Gastroesophageal sphincter (tissue), 4 donors: ENCODE measurements at regions not wholly inside any gene's neighbourhood (a gene's known extent, or its start where the extent isn't known, plus 50 kb on each side); places are given as distances from the start of the nearest gene placed in this dataset.

Experiments used
- ATAC-seq: fragments of 150-250 bp; one replicate; pipeline ENCODE4 v1.9.1; 2016; ENCODE audit warnings: mild to moderate bottlenecking, moderate library complexity
- H3K27ac ChIP-seq, 4 donors: fragments of 200-600 bp; sonication (generic) in 3 of 4; 1 replicate in 3 of 4; 2 replicates in 1 of 4; pipeline ENCODE4 v1.5.1; 2016 to 2019
- H3K27me3 ChIP-seq: fragments of 200-600 bp; sonication (generic); one replicate; pipeline ENCODE4 v1.5.1; 2019
- H3K36me3 ChIP-seq, 2 donors: fragments of 200-600 bp; sonication (generic); one replicate each; pipeline ENCODE4 v1.5.1; 2019; ENCODE audit warnings: control low read depth in 1 of 2
- H3K4me1 ChIP-seq, 3 donors: fragments of 200-600 bp; sonication (generic); 1 replicate in 2 of 3; 2 replicates in 1 of 3; pipeline ENCODE4 v1.5.1; 2016 to 2019; ENCODE audit warnings: control low read depth in 2 of 3
- H3K4me3 ChIP-seq, 2 donors: fragments of 200-600 bp; sonication (generic); one replicate each; pipeline ENCODE4 v1.5.1; 2019; ENCODE audit warnings: mild to moderate bottlenecking in 1 of 2, moderate library complexity in 1 of 2
- H3K9me3 ChIP-seq, 3 donors: fragments of 200-600 bp; sonication (generic); one replicate each; pipeline ENCODE4 v1.5.1; 2017 to 2019; ENCODE audit warnings: control low read depth in 2 of 3
- CTCF ChIP-seq, 4 experiments: fragments of 200-600 bp in 2 of 4; fragments of 450-650 bp in 2 of 4; sonication (generic) in 1 of 4; IDR thresholded peaks; one replicate each; pipeline ENCODE4 v1.5.1; 2017 to 2019; ENCODE audit warnings: antibody characterized with exemption in 4 of 4, mild to moderate bottlenecking in 2 of 4, moderate library complexity in 2 of 4
- EP300 ChIP-seq: sonication (generic); formaldehyde crosslinking; IDR thresholded peaks from one replicate; pipeline ENCODE4 v1.6.1; 2017; ENCODE audit warnings: antibody characterized with exemption, mild to moderate bottlenecking
- POLR2A ChIP-seq, 2 donors: fragments of 450-650 bp; IDR thresholded peaks; one replicate each; pipeline ENCODE4 v1.6.1; 2017; ENCODE audit warnings: antibody characterized with exemption in 2 of 2, mild to moderate bottlenecking in 2 of 2, moderate library complexity in 1 of 2
- POLR2AphosphoS5 ChIP-seq: sonication (generic); formaldehyde crosslinking; IDR thresholded peaks from one replicate; pipeline ENCODE4 v1.6.1; 2017; ENCODE audit warnings: antibody characterized with exemption
- WGBS, 2 donors: methylation state at CpG; one replicate each; pipeline ENCODE4 v1.1.5; 2018; ENCODE audit warnings: low coverage in 1 of 2; 5-methylcytosine and 5-hydroxymethylcytosine counted together

- ATAC-seq: no peak
- 85 to 98% methylated on average over 3 of the region's 3 CpGs for WGBS, 2 donors
- Histone ChIP-seq H3K4me3 (no peak overlapping the region), H3K27ac (no peak overlapping the region), H3K9me3 (no peaks in the 10 kb centered on the region), H3K4me1 (no peaks in the 10 kb centered on the region), H3K27me3 (no peaks in the 10 kb centered on the region), H3K36me3 (no peaks in the 10 kb centered on the region)
- TF ChIP-seq EP300 (no peak), POLR2A (IDR thresholded peaks at IDR 0.05) (no peak), CTCF (IDR thresholded peaks at IDR 0.05) (no peak), POLR2AphosphoS5 (no peak)
Measured at GRCh38 chr2:58666323-58666970, 425.3 kb upstream of the FANCL start.

GRCh38 chr2:58665154-58665553 is 424.0 kb upstream of the FANCL start:
- TF ChIP-seq POLR2A (IDR thresholded peaks at IDR 0.05): no peak
- no peak for TF ChIP-seq CTCF (IDR thresholded peaks at IDR 0.05)
- no peak for TF ChIP-seq POLR2AphosphoS5
- no peak for TF ChIP-seq EP300
- no peaks in the 10 kb centered on the region for H3K36me3 ChIP-seq
- H3K27me3 ChIP-seq: no peaks in the 10 kb centered on the region
- no peaks in the 10 kb centered on the region for H3K4me1 ChIP-seq
- H3K4me3 ChIP-seq: no peak overlapping the region
- no peaks in the 10 kb centered on the region for H3K9me3 ChIP-seq
- WGBS, 2 donors: 68 to 75% methylated on average over 3 of the region's 3 CpGs
- no peak for ATAC-seq
- no peak overlapping the region for H3K27ac ChIP-seq

- no peak for TF ChIP-seq EP300
- no peak for TF ChIP-seq POLR2AphosphoS5
- TF ChIP-seq CTCF (IDR thresholded peaks at IDR 0.05): no peak
- no peak for TF ChIP-seq POLR2A (IDR thresholded peaks at IDR 0.05)
- Histone ChIP-seq H3K27ac (no peak overlapping the region), H3K4me1 (no peaks in the 10 kb centered on the region), H3K4me3 (no peak overlapping the region), H3K36me3 (no peaks in the 10 kb centered on the region), H3K9me3 (no peaks in the 10 kb centered on the region), H3K27me3 (no peaks in the 10 kb centered on the region)
- ATAC-seq: no peak
- 77 to 81% methylated on average over 5 of the region's 5 CpGs for WGBS, 2 donors
Measured at GRCh38 chr2:58664523-58665151, 423.5 kb upstream of the FANCL start.

GRCh38 chr2:58660046-58660445 is 418.9 kb upstream of the FANCL start:
- H3K4me1 ChIP-seq: no peaks in the 10 kb centered on the region
- ATAC-seq: no peak
- no peak for TF ChIP-seq CTCF (IDR thresholded peaks at IDR 0.05)
- no peak for TF ChIP-seq POLR2A (IDR thresholded peaks at IDR 0.05)
- TF ChIP-seq POLR2AphosphoS5: no peak
- no peak for TF ChIP-seq EP300
- no peak overlapping the region for H3K27ac ChIP-seq
- H3K27me3 ChIP-seq: no peaks in the 10 kb centered on the region
- no peak overlapping the region for H3K4me3 ChIP-seq
- no peaks in the 10 kb centered on the region for H3K36me3 ChIP-seq
- 89 to 95% methylated on average over 3 to 4 of the region's 4 CpGs for WGBS, 2 donors
- H3K9me3 ChIP-seq: no peaks in the 10 kb centered on the region

GRCh38 chr2:58655152-58655551 is 414.0 kb upstream of the FANCL start:
- H3K9me3 ChIP-seq: no peaks in the 10 kb centered on the region
- peaks cover 11% of the 10 kb centered on the region for H3K27me3 ChIP-seq
- no peaks in the 10 kb centered on the region for H3K36me3 ChIP-seq
- no peak overlapping the region for H3K27ac ChIP-seq
- TF ChIP-seq EP300 (no peak), POLR2A (IDR thresholded peaks at IDR 0.05) (no peak), POLR2AphosphoS5 (no peak), CTCF (IDR thresholded peaks at IDR 0.05) (no peak)
- no peak for ATAC-seq
- H3K4me1 ChIP-seq: no peaks in the 10 kb centered on the region
- H3K4me3 ChIP-seq: no peak overlapping the region
